GM08714 (cell line): ENCODE measurements at regions not wholly inside any gene's neighbourhood (a gene's known extent, or its start where the extent isn't known, plus 50 kb on each side); places are given as distances from the start of the nearest gene placed in this dataset.

Experiments
- H3K4me3 ChIP-seq: fragments of 200-500 bp; sonication (Bioruptor generic); 2 replicates; pipeline ENCODE4 v1.5.1; 2014; ENCODE audit warnings: mild to moderate bottlenecking, low read length, inconsistent platforms
- ZNF274 ChIP-seq: IDR thresholded peaks from 2 replicates; pipeline ENCODE4 v1.6.1; 2012; ENCODE audit warnings: mild to moderate bottlenecking, low read depth, low read length

GRCh38 chr1:87224201-87224600, 104.5 kb upstream of the LMO4 start:
- no peak for TF ChIP-seq ZNF274
- H3K4me3 ChIP-seq = no peak overlapping the region

- no peak for TF ChIP-seq ZNF274
- no peak overlapping the region for H3K4me3 ChIP-seq
Observed at GRCh38 chr1:87225171-87225570, 103.5 kb upstream of the LMO4 start.

GRCh38 chr1:87226341-87226760, 102.3 kb upstream of the LMO4 start:
- no peak for TF ChIP-seq ZNF274
- no peak overlapping the region for H3K4me3 ChIP-seq

- TF ChIP-seq ZNF274 = no peak
- H3K4me3 ChIP-seq = no peak overlapping the region
Observed at GRCh38 chr1:87227651-87228050, 101.0 kb upstream of the LMO4 start.

GRCh38 chr1:87230501-87230900, 98.2 kb upstream of the LMO4 start:
- TF ChIP-seq ZNF274 = no peak
- no peak overlapping the region for H3K4me3 ChIP-seq

GRCh38 chr1:87231703-87232367, 96.8 kb upstream of the LMO4 start:
- no peak for TF ChIP-seq ZNF274
- H3K4me3 ChIP-seq = no peak overlapping the region

GRCh38 chr1:87236585-87236984, 92.1 kb upstream of the LMO4 start:
- TF ChIP-seq ZNF274 = no peak
- H3K4me3 ChIP-seq = no peak overlapping the region

GRCh38 chr1:87239997-87240605, 88.6 kb upstream of the LMO4 start:
- H3K4me3 ChIP-seq = no peak overlapping the region
- TF ChIP-seq ZNF274 = no peak

- TF ChIP-seq ZNF274 = no peak
- no peak overlapping the region for H3K4me3 ChIP-seq
Observed at GRCh38 chr1:87240661-87241285, 87.9 kb upstream of the LMO4 start.

- no peak for TF ChIP-seq ZNF274
- H3K4me3 ChIP-seq = no peak overlapping the region
Observed at GRCh38 chr1:87242445-87243185, 86.1 kb upstream of the LMO4 start.

- H3K4me3 ChIP-seq = no peak overlapping the region
- no peak for TF ChIP-seq ZNF274
Observed at GRCh38 chr1:87243573-87243972, 85.1 kb upstream of the LMO4 start.

GRCh38 chr1:87246436-87246835, 82.2 kb upstream of the LMO4 start:
- TF ChIP-seq ZNF274 = no peak
- H3K4me3 ChIP-seq = no peak overlapping the region

- no peak for TF ChIP-seq ZNF274
Observed at GRCh38 chr1:87249803-87250202, 78.9 kb upstream of the LMO4 start.

GRCh38 chr1:87250336-87250735, 78.3 kb upstream of the LMO4 start:
- no peak overlapping the region for H3K4me3 ChIP-seq
- no peak for TF ChIP-seq ZNF274

More at GRCh38 chr1:87249803-87250202, 78.9 kb upstream of the LMO4 start:
- H3K4me3 ChIP-seq = no peak overlapping the region

- no peak overlapping the region for H3K4me3 ChIP-seq
Observed at GRCh38 chr1:87252406-87252805, 76.3 kb upstream of the LMO4 start.

GRCh38 chr1:87262688-87263087, 66.0 kb upstream of the LMO4 start:
- TF ChIP-seq ZNF274 = no peak
- H3K4me3 ChIP-seq = no peak overlapping the region

More at GRCh38 chr1:87252406-87252805, 76.3 kb upstream of the LMO4 start:
- no peak for TF ChIP-seq ZNF274
